H1 (cell line): ENCODE measurements at regions not wholly inside any gene's neighbourhood (a gene's known extent, or its start where the extent isn't known, plus 50 kb on each side); places are given as distances from the start of the nearest gene placed in this dataset.

Experiments used
- CTCF ChIA-PET: fragments of 300-600 bp; sonication (Branson Sonifier 250); formaldehyde crosslinking; loops from one replicate; lab custom pipeline; 2021; ENCODE audit not compliant: partially characterized antibody; lab: Charles Lee
- POLR2A ChIA-PET: fragments of 300-600 bp; sonication (Branson Sonifier 250); formaldehyde crosslinking; loops from one replicate; lab custom pipeline; 2021; ENCODE audit warnings: inconsistent platforms; ENCODE audit not compliant: partially characterized antibody; lab: Charles Lee
- DNase-seq, 2 experiments: peaks; one replicate each; pipeline versions ENCODE4 v3.0.0 to v3.0.0-alpha.2; 2010 to 2022; ENCODE audit warnings: low spot score in 2 of 2, low read depth in 1 of 2, mixed read lengths in 1 of 2
- FAIRE-seq: peaks from 2 replicates; lab custom pipeline; 2011; peaks lifted over from hg19 to GRCh38; lab: Jason Lieb, UNC
- H2AFZ ChIP-seq: 2 replicates; pipeline ENCODE4 v1.8.1; 2012; ENCODE audit warnings: low read length, inconsistent platforms
- H2AK5ac ChIP-seq: 2 replicates; pipeline ENCODE4 v1.6.1; 2013; ENCODE audit warnings: low read depth, low read length
- H2BK120ac ChIP-seq: replicated peaks from 2 replicates; pipeline ENCODE3; 2013; ENCODE audit warnings: low read depth, low read length, inconsistent platforms
- H2BK12ac ChIP-seq: 2 replicates; pipeline ENCODE4 v1.6.1; 2013; ENCODE audit warnings: low read depth, low read length
- H2BK15ac ChIP-seq: 2 replicates; pipeline ENCODE4 v1.6.1; 2013; ENCODE audit warnings: low read length
- H2BK20ac ChIP-seq: 2 replicates; pipeline ENCODE4 v1.6.1; 2013; ENCODE audit warnings: low read length
- H2BK5ac ChIP-seq: 2 replicates; pipeline ENCODE4 v1.6.1; 2013; ENCODE audit warnings: low read depth, low read length
- H3K14ac ChIP-seq: 2 replicates; pipeline ENCODE4 v1.6.1; 2013; ENCODE audit warnings: inconsistent platforms; ENCODE audit not compliant: insufficient read length
- H3K18ac ChIP-seq: 2 replicates; pipeline ENCODE4 v1.6.1; 2013; ENCODE audit warnings: low read length; ENCODE audit errors: extremely low read depth
- H3K23ac ChIP-seq: 2 replicates; pipeline ENCODE4 v1.6.1; 2013; ENCODE audit warnings: inconsistent platforms; ENCODE audit not compliant: insufficient read length
- H3K23me2 ChIP-seq: 2 replicates; pipeline ENCODE4 v1.6.1; 2013; ENCODE audit warnings: low read depth, low read length
- H3K27ac ChIP-seq: 2 replicates; pipeline ENCODE4 v1.6.1; 2011; ENCODE audit warnings: low read depth, low read length, inconsistent platforms
- H3K27me3 ChIP-seq, 4 experiments: replicated peaks in 1 of 4; 1 replicate in 1 of 4; 2 replicates in 3 of 4; pipeline versions ENCODE4 v1.6.1 to v1.8.1; 2011 to 2013; ENCODE audit warnings: low read length in 3 of 4, mild to moderate bottlenecking in 3 of 4, inconsistent platforms in 2 of 4, mixed read lengths in 2 of 4, moderate library complexity in 1 of 4; ENCODE audit not compliant: control insufficient read depth in 3 of 4, insufficient read depth in 3 of 4; ENCODE audit errors: extremely low read depth in 1 of 4
- H3K36me3 ChIP-seq, 4 experiments: 2 replicates each; pipeline versions ENCODE4 v1.6.1 to v1.8.1; 2011 to 2013; ENCODE audit warnings: mild to moderate bottlenecking in 4 of 4, low read length in 3 of 4, moderate library complexity in 2 of 4, control low read depth in 1 of 4, inconsistent platforms in 1 of 4; ENCODE audit not compliant: insufficient read depth in 4 of 4, control insufficient read depth in 2 of 4
- H3K4ac ChIP-seq: replicated peaks from 2 replicates; pipeline ENCODE3; 2013; ENCODE audit warnings: low read length, low read depth, mixed read lengths, inconsistent platforms; ENCODE audit not compliant: insufficient read length
- H3K4me1 ChIP-seq, 4 experiments: replicated peaks in 1 of 4; 1 replicate in 1 of 4; 2 replicates in 3 of 4; pipeline versions ENCODE4 v1.6.1 to v1.8.1; 2011 to 2013; ENCODE audit warnings: low read length in 3 of 4, inconsistent platforms in 2 of 4, mixed read lengths in 1 of 4; ENCODE audit not compliant: insufficient read depth in 4 of 4, control insufficient read depth in 3 of 4
- H3K4me2 ChIP-seq, 2 experiments: 2 replicates each; pipeline versions ENCODE4 v1.6.1 to v1.8.1; 2011 to 2013; ENCODE audit warnings: low read depth in 2 of 2, low read length in 2 of 2, control low read depth in 1 of 2, inconsistent platforms in 1 of 2, mild to moderate bottlenecking in 1 of 2; ENCODE audit not compliant: insufficient read depth in 1 of 2
- H3K4me3 ChIP-seq, 4 experiments: fragments of 200-600, 300-600 bp in 1 of 4; sonication (generic), shearing (Covaris generic), sonication (Bioruptor Twin) in 1 of 4; 2 replicates each; pipeline versions ENCODE4 v1.5.1 to v1.8.1; 2011 to 2016; ENCODE audit warnings: low read length in 4 of 4, low read depth in 3 of 4, control low read depth in 2 of 4, inconsistent platforms in 2 of 4, mild to moderate bottlenecking in 2 of 4, mixed read lengths in 1 of 4, moderate library complexity in 1 of 4; ENCODE audit not compliant: insufficient read depth in 2 of 4; ENCODE audit errors: extremely low read depth in 1 of 4
- H3K56ac ChIP-seq: replicated peaks from 2 replicates; pipeline ENCODE3; 2013; ENCODE audit warnings: low read depth, mild to moderate bottlenecking, mixed read lengths, low read length, inconsistent platforms; ENCODE audit not compliant: insufficient read length
- H3K79me1 ChIP-seq: 2 replicates; pipeline ENCODE4 v1.6.1; 2013; ENCODE audit warnings: low read depth, low read length, control low read depth
- H3K79me2 ChIP-seq, 2 experiments: 2 replicates each; pipeline versions ENCODE4 v1.6.1 to v1.8.1; 2012 to 2013; ENCODE audit warnings: low read length in 2 of 2, mild to moderate bottlenecking in 2 of 2, inconsistent platforms in 1 of 2; ENCODE audit not compliant: insufficient read depth in 2 of 2, control insufficient read depth in 1 of 2
- H3K9ac ChIP-seq, 4 experiments: replicated peaks in 1 of 4; 1 replicate in 1 of 4; 2 replicates in 3 of 4; pipeline versions ENCODE4 v1.6.1 to v1.8.1; 2011 to 2013; ENCODE audit warnings: low read depth in 3 of 4, low read length in 3 of 4, control low read depth in 2 of 4, mild to moderate bottlenecking in 2 of 4, moderate library complexity in 2 of 4, inconsistent platforms in 1 of 4; ENCODE audit errors: extremely low read depth in 1 of 4
- H3K9me3 ChIP-seq, 2 experiments: 2 replicates each; pipeline versions ENCODE4 v1.6.1 to v1.8.1; 2012 to 2013; ENCODE audit warnings: mild to moderate bottlenecking in 2 of 2, moderate library complexity in 2 of 2, control low read depth in 1 of 2, inconsistent platforms in 1 of 2, low read depth in 1 of 2, low read length in 1 of 2, mixed read lengths in 1 of 2; ENCODE audit not compliant: insufficient read depth in 2 of 2
- H4K20me1 ChIP-seq, 2 experiments: replicated peaks in 1 of 2; 2 replicates each; pipeline versions ENCODE3 to v1.8.1; 2011 to 2013; ENCODE audit warnings: inconsistent platforms in 2 of 2, low read length in 2 of 2, mild to moderate bottlenecking in 1 of 2; ENCODE audit not compliant: insufficient read depth in 2 of 2, control insufficient read depth in 1 of 2
- H4K5ac ChIP-seq: 2 replicates; pipeline ENCODE4 v1.6.1; 2013; ENCODE audit warnings: low read length, low read depth, mixed read lengths, inconsistent platforms; ENCODE audit not compliant: insufficient read length
- H4K8ac ChIP-seq: 2 replicates; pipeline ENCODE4 v1.8.0; 2013; ENCODE audit warnings: mild to moderate bottlenecking, moderate library complexity, low read length, inconsistent platforms; ENCODE audit not compliant: insufficient read depth; ENCODE audit errors: extremely low read depth
- H4K91ac ChIP-seq: replicated peaks from 2 replicates; pipeline ENCODE3; 2013; ENCODE audit warnings: low read length, mixed read lengths, inconsistent platforms; ENCODE audit not compliant: insufficient read length
- CHD2 ChIP-seq: IDR thresholded peaks from 2 replicates; pipeline ENCODE4 v1.6.1; 2012; ENCODE audit warnings: low read length, improper control_type of control experiment
- NANOG ChIP-seq: IDR thresholded peaks from 2 replicates; pipeline ENCODE4 v1.6.1; 2011; ENCODE audit warnings: low read length, low read depth, mild to moderate bottlenecking, inconsistent platforms; ENCODE audit not compliant: insufficient read depth, poor library complexity, severe bottlenecking
- NRF1 ChIP-seq: IDR thresholded peaks from 2 replicates; pipeline ENCODE4 v1.6.1; 2011; ENCODE audit warnings: mild to moderate bottlenecking, low read depth, low read length, improper control_type of control experiment
- WGBS, 2 experiments: shearing (Covaris generic) in 1 of 2; methylation state at CpG; one replicate each; pipeline versions ENCODE4 v1.1.6 to v1.1.7; 2013 to 2015; ENCODE audit warnings: low lambda C conversion rate in 2 of 2, mixed read lengths in 2 of 2, inconsistent platforms in 1 of 2, low coverage in 1 of 2, missing lambda C conversion rate in 1 of 2; ENCODE audit not compliant: insufficient replicate concordance in 2 of 2, insufficient coverage in 1 of 2, insufficient read length in 1 of 2; ENCODE audit errors: extremely low coverage in 1 of 2, missing lambda C conversion rate in 1 of 2; 5-methylcytosine and 5-hydroxymethylcytosine counted together

DNA sequence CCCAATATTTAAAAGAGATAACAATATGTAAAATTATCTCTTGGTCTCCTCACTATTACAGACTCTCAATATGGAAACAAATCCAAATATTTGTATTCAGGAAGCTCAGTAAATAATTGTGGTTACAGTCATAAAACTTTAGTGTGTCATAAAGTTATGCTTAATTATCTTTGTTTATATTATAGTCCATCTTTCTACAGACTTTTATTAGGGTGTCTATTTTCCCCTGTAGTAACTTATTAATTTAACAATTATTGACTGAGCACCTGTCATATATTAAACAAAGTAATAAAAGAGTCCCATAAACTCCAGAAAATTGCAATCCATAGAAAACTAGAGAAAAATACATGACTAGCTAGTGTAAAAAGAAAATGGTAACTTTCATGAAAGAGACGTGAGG, 61.6 kb upstream of the GPM6A start:
- Histone ChIP-seq H3K23ac (no peak overlapping the region), H2AK5ac (no peak overlapping the region), H3K56ac (no peak overlapping the region), H2BK120ac (no peak overlapping the region), H3K36me3 (no peaks in the 10 kb centered on the region), H3K9me3 (no peaks in the 10 kb centered on the region), H2BK15ac (no peak overlapping the region), H3K9ac (no peak overlapping the region), H2BK20ac (no peak overlapping the region), H3K4me2 (no peak overlapping the region), H3K4me3 (no peak overlapping the region), H2AFZ (no peak overlapping the region), H3K79me2 (no peaks in the 10 kb centered on the region), H3K4me1 (no peaks in the 10 kb centered on the region), H3K23me2 (no peaks in the 10 kb centered on the region), H3K4ac (no peak overlapping the region), H3K79me1 (no peaks in the 10 kb centered on the region), H4K20me1 (no peaks in the 10 kb centered on the region), H3K18ac (no peak overlapping the region), H4K91ac (no peak overlapping the region), H4K8ac (no peak overlapping the region), H3K14ac (no peak overlapping the region), H3K27me3 (peaks cover 0 to 1% (median 0%) of the 10 kb centered on the region in 4 experiments; a peak in 1 of 7 replicates), H4K5ac (no peak overlapping the region), H2BK5ac (no peak overlapping the region), H3K27ac (no peak overlapping the region), H2BK12ac (no peak overlapping the region)
- no peak for FAIRE-seq
- ChIA-PET CTCF (no interaction called here), POLR2A (no interaction called here)
- DNase-seq, result no peak
- no peak for TF ChIP-seq NRF1
- TF ChIP-seq NANOG, result no peak
- TF ChIP-seq CHD2, result no peak
- 88% methylated on average over 1 of the region's 1 CpG; no CpG with 5 or more reads in 1 of the 2 experiments for WGBS, 2 experiments
